Caco-2 (cell line): ENCODE measurements at regions not wholly inside any gene's neighbourhood (a gene's known extent, or its start where the extent isn't known, plus 50 kb on each side); places are given as distances from the start of the nearest gene placed in this dataset.
"Not testable (repeated sequence)": the region's sequence is repeated elsewhere in the genome, so short reads cannot be mapped to it uniquely, and the experiment has no call there.

Experiments used
- BruUV-seq: library from RNA; stranded (reverse); fragments of 400-500 nt; replicated peaks from 2 replicates; lab custom pipeline; 2021; lab: Mats Ljungman, UMichigan
- CTCF ChIA-PET: fragments of 300-600 bp; sonication (Branson Sonifier 250); formaldehyde crosslinking; loops from one replicate; lab custom pipeline; 2022; ENCODE audit warnings: antibody characterized with exemption; lab: Charles Lee
- POLR2A ChIA-PET: fragments of 300-600 bp; sonication (Branson Sonifier 250); formaldehyde crosslinking; loops from one replicate; lab custom pipeline; 2022; ENCODE audit warnings: antibody characterized with exemption; lab: Charles Lee
- DNase-seq, 2 experiments: peaks; one replicate each; pipeline versions ENCODE4 v3.0.0 to v3.0.0-alpha.2; 2020 to 2022
- H3K27me3 ChIP-seq: replicated peaks from 2 replicates; pipeline ENCODE4 v1.6.0; 2011; ENCODE audit warnings: low read length; ENCODE audit not compliant: control insufficient read depth, insufficient read depth
- H3K36me3 ChIP-seq: 2 replicates; pipeline ENCODE4 v1.5.1; 2011; ENCODE audit warnings: low read length; ENCODE audit not compliant: control insufficient read depth, insufficient read depth
- H3K4me1 ChIP-seq: fragments of 250-450 bp; sonication (Bioruptor Pico); 2 replicates; pipeline ENCODE4 v1.5.1; 2020; ENCODE audit warnings: mild to moderate bottlenecking
- H3K4me3 ChIP-seq: 2 replicates; pipeline ENCODE4 v1.5.1; 2011; ENCODE audit warnings: low read depth, mild to moderate bottlenecking, control low read depth, low read length
- H3K9me3 ChIP-seq: fragments of 250-450 bp; sonication (Bioruptor Pico); 2 replicates; pipeline ENCODE4 v1.5.1; 2020; ENCODE audit warnings: mild to moderate bottlenecking, moderate library complexity
- H3K27ac Mint-ChIP-seq: one replicate; pipeline ENCODE4 v1.8.0; 2022; ENCODE audit warnings: mixed read lengths; ENCODE audit not compliant: unreplicated experiment
- H3K27me3 Mint-ChIP-seq: one replicate; pipeline ENCODE4 v1.8.0; 2022; ENCODE audit warnings: mixed read lengths; ENCODE audit not compliant: insufficient read depth, unreplicated experiment
- H3K36me3 Mint-ChIP-seq: one replicate; pipeline ENCODE4 v1.8.0; 2022; ENCODE audit warnings: mild to moderate bottlenecking, mixed read lengths; ENCODE audit not compliant: insufficient read depth, unreplicated experiment
- H3K4me1 Mint-ChIP-seq: one replicate; pipeline ENCODE4 v1.8.0; 2022; ENCODE audit warnings: low read depth, mixed read lengths; ENCODE audit not compliant: unreplicated experiment
- H3K4me3 Mint-ChIP-seq: one replicate; pipeline ENCODE4 v1.8.0; 2022; ENCODE audit warnings: mild to moderate bottlenecking, moderate library complexity, mixed read lengths; ENCODE audit not compliant: unreplicated experiment
- H3K9me3 Mint-ChIP-seq: one replicate; pipeline ENCODE4 v1.8.0; 2022; ENCODE audit warnings: mixed read lengths; ENCODE audit not compliant: unreplicated experiment
- CTCF ChIP-seq, 2 experiments: fragments of 200-600 bp in 1 of 2; IDR thresholded peaks; 1 replicate in 1 of 2; 2 replicates in 1 of 2; pipeline versions ENCODE4 v1.5.1 to v1.8.0; 2011 to 2022; ENCODE audit warnings: antibody characterized with exemption in 1 of 2, control low read depth in 1 of 2, inconsistent platforms in 1 of 2, low read depth in 1 of 2, low read length in 1 of 2, mild to moderate bottlenecking in 1 of 2, moderate library complexity in 1 of 2; ENCODE audit not compliant: insufficient read depth in 1 of 2, severe bottlenecking in 1 of 2, unreplicated experiment in 1 of 2
- intact Hi-C: fragments of 100-400 bp; cut with micrococcal nuclease; formaldehyde crosslinking; loops from one replicate; pipeline ENCODE4 v1.10.0; 2022; ENCODE audit not compliant: unreplicated experiment

- ChIA-PET CTCF (no interaction called here), POLR2A (no interaction called here)
- DNase-seq = no peak
- Histone ChIP-seq H3K4me3 (no peak overlapping the region), H3K9me3 (no peaks in the 10 kb centered on the region), H3K27me3 (no peaks in the 10 kb centered on the region), H3K4me1 (no peaks in the 10 kb centered on the region), H3K36me3 (no peaks in the 10 kb centered on the region)
- Mint-ChIP-seq H3K36me3 (no peaks in the 10 kb centered on the region), H3K27me3 (no peaks in the 10 kb centered on the region), H3K9me3 (no peaks in the 10 kb centered on the region), H3K27ac (no peak overlapping the region), H3K4me1 (no peaks in the 10 kb centered on the region), H3K4me3 (no peak overlapping the region)
- intact Hi-C loops = no loop called here
- no peak for TF ChIP-seq CTCF (IDR thresholded peaks at IDR 0.05; ENCODE audit: insufficient read depth in 1 of 2, low read depth in 1 of 2, low read length in 1 of 2, severe bottlenecking in 1 of 2, unreplicated experiment in 1 of 2)
- no TSS peak for BruUV-seq
These were observed 196.4 kb upstream of the TENT5A start for GRCh38 chr6:81948861-81949260.

- H3K9me3 Mint-ChIP-seq, H3K4me1 ChIP-seq, intact Hi-C loops, H3K27ac Mint-ChIP-seq, POLR2A ChIA-PET, CTCF ChIA-PET, H3K27me3 ChIP-seq, DNase-seq, H3K4me3 Mint-ChIP-seq, H3K4me1 Mint-ChIP-seq, H3K9me3 ChIP-seq, H3K27me3 Mint-ChIP-seq, H3K4me3 ChIP-seq, BruUV-seq, H3K36me3 ChIP-seq, H3K36me3 Mint-ChIP-seq: not testable (repeated sequence)
These were observed 195.7 kb upstream of the TENT5A start for GRCh38 chr6:81948196-81948595.

GRCh38 chr6:81944661-81945060 is 192.2 kb upstream of the TENT5A start:
- no TSS peak for BruUV-seq
- Mint-ChIP-seq H3K36me3 (no peaks in the 10 kb centered on the region), H3K4me1 (peaks cover 14% of the 10 kb centered on the region), H3K4me3 (no peak overlapping the region), H3K27me3 (no peaks in the 10 kb centered on the region), H3K27ac (no peak overlapping the region), H3K9me3 (no peaks in the 10 kb centered on the region)
- intact Hi-C loops = no loop called here
- ChIA-PET POLR2A (no interaction called here), CTCF (no interaction called here)
- Histone ChIP-seq H3K9me3 (no peaks in the 10 kb centered on the region), H3K36me3 (no peaks in the 10 kb centered on the region), H3K27me3 (no peaks in the 10 kb centered on the region), H3K4me1 (peaks cover 15% of the 10 kb centered on the region), H3K4me3 (no peak overlapping the region)
- no peak for TF ChIP-seq CTCF (IDR thresholded peaks at IDR 0.05; ENCODE audit: insufficient read depth in 1 of 2, low read depth in 1 of 2, low read length in 1 of 2, severe bottlenecking in 1 of 2, unreplicated experiment in 1 of 2)
- no peak for DNase-seq

GRCh38 chr6:81942842-81943241 is 190.4 kb upstream of the TENT5A start:
- H3K4me1 ChIP-seq = peaks cover 32% of the 10 kb centered on the region
- H3K4me3 ChIP-seq, DNase-seq, CTCF ChIA-PET, H3K9me3 Mint-ChIP-seq, H3K27me3 Mint-ChIP-seq, H3K36me3 ChIP-seq, H3K9me3 ChIP-seq, intact Hi-C loops, H3K36me3 Mint-ChIP-seq, H3K27ac Mint-ChIP-seq, H3K4me3 Mint-ChIP-seq, H3K27me3 ChIP-seq, POLR2A ChIA-PET, BruUV-seq: not testable (repeated sequence)
- H3K4me1 Mint-ChIP-seq = peaks cover 22% of the 10 kb centered on the region
